H1 (cell line): ENCODE measurements at regions not wholly inside any gene's neighbourhood (a gene's known extent, or its start where the extent isn't known, plus 50 kb on each side); places are given as distances from the start of the nearest gene placed in this dataset.

Source experiments
- CTCF ChIA-PET: fragments of 300-600 bp; sonication (Branson Sonifier 250); formaldehyde crosslinking; loops from one replicate; lab custom pipeline; 2021; ENCODE audit not compliant: partially characterized antibody; lab: Charles Lee
- POLR2A ChIA-PET: fragments of 300-600 bp; sonication (Branson Sonifier 250); formaldehyde crosslinking; loops from one replicate; lab custom pipeline; 2021; ENCODE audit warnings: inconsistent platforms; ENCODE audit not compliant: partially characterized antibody; lab: Charles Lee
- DNase-seq, 2 experiments: peaks; one replicate each; pipeline versions ENCODE4 v3.0.0 to v3.0.0-alpha.2; 2010 to 2022; ENCODE audit warnings: low spot score in 2 of 2, low read depth in 1 of 2, mixed read lengths in 1 of 2
- FAIRE-seq: peaks from 2 replicates; lab custom pipeline; 2011; peaks lifted over from hg19 to GRCh38; lab: Jason Lieb, UNC
- H2AFZ ChIP-seq: 2 replicates; pipeline ENCODE4 v1.8.1; 2012; ENCODE audit warnings: low read length, inconsistent platforms
- H2AK5ac ChIP-seq: 2 replicates; pipeline ENCODE4 v1.6.1; 2013; ENCODE audit warnings: low read depth, low read length
- H2BK120ac ChIP-seq: replicated peaks from 2 replicates; pipeline ENCODE3; 2013; ENCODE audit warnings: low read depth, low read length, inconsistent platforms
- H2BK12ac ChIP-seq: 2 replicates; pipeline ENCODE4 v1.6.1; 2013; ENCODE audit warnings: low read depth, low read length
- H2BK15ac ChIP-seq: 2 replicates; pipeline ENCODE4 v1.6.1; 2013; ENCODE audit warnings: low read length
- H2BK20ac ChIP-seq: 2 replicates; pipeline ENCODE4 v1.6.1; 2013; ENCODE audit warnings: low read length
- H2BK5ac ChIP-seq: 2 replicates; pipeline ENCODE4 v1.6.1; 2013; ENCODE audit warnings: low read depth, low read length
- H3K14ac ChIP-seq: 2 replicates; pipeline ENCODE4 v1.6.1; 2013; ENCODE audit warnings: inconsistent platforms; ENCODE audit not compliant: insufficient read length
- H3K18ac ChIP-seq: 2 replicates; pipeline ENCODE4 v1.6.1; 2013; ENCODE audit warnings: low read length; ENCODE audit errors: extremely low read depth
- H3K23ac ChIP-seq: 2 replicates; pipeline ENCODE4 v1.6.1; 2013; ENCODE audit warnings: inconsistent platforms; ENCODE audit not compliant: insufficient read length
- H3K23me2 ChIP-seq: 2 replicates; pipeline ENCODE4 v1.6.1; 2013; ENCODE audit warnings: low read depth, low read length
- H3K27ac ChIP-seq: 2 replicates; pipeline ENCODE4 v1.6.1; 2011; ENCODE audit warnings: low read depth, low read length, inconsistent platforms
- H3K27me3 ChIP-seq, 4 experiments: replicated peaks in 1 of 4; 1 replicate in 1 of 4; 2 replicates in 3 of 4; pipeline versions ENCODE4 v1.6.1 to v1.8.1; 2011 to 2013; ENCODE audit warnings: low read length in 3 of 4, mild to moderate bottlenecking in 3 of 4, inconsistent platforms in 2 of 4, mixed read lengths in 2 of 4, moderate library complexity in 1 of 4; ENCODE audit not compliant: control insufficient read depth in 3 of 4, insufficient read depth in 3 of 4; ENCODE audit errors: extremely low read depth in 1 of 4
- H3K36me3 ChIP-seq, 4 experiments: 2 replicates each; pipeline versions ENCODE4 v1.6.1 to v1.8.1; 2011 to 2013; ENCODE audit warnings: mild to moderate bottlenecking in 4 of 4, low read length in 3 of 4, moderate library complexity in 2 of 4, control low read depth in 1 of 4, inconsistent platforms in 1 of 4; ENCODE audit not compliant: insufficient read depth in 4 of 4, control insufficient read depth in 2 of 4
- H3K4ac ChIP-seq: replicated peaks from 2 replicates; pipeline ENCODE3; 2013; ENCODE audit warnings: low read length, low read depth, mixed read lengths, inconsistent platforms; ENCODE audit not compliant: insufficient read length
- H3K4me1 ChIP-seq, 4 experiments: replicated peaks in 1 of 4; 1 replicate in 1 of 4; 2 replicates in 3 of 4; pipeline versions ENCODE4 v1.6.1 to v1.8.1; 2011 to 2013; ENCODE audit warnings: low read length in 3 of 4, inconsistent platforms in 2 of 4, mixed read lengths in 1 of 4; ENCODE audit not compliant: insufficient read depth in 4 of 4, control insufficient read depth in 3 of 4
- H3K4me2 ChIP-seq, 2 experiments: 2 replicates each; pipeline versions ENCODE4 v1.6.1 to v1.8.1; 2011 to 2013; ENCODE audit warnings: low read depth in 2 of 2, low read length in 2 of 2, control low read depth in 1 of 2, inconsistent platforms in 1 of 2, mild to moderate bottlenecking in 1 of 2; ENCODE audit not compliant: insufficient read depth in 1 of 2
- H3K4me3 ChIP-seq, 4 experiments: fragments of 200-600, 300-600 bp in 1 of 4; sonication (generic), shearing (Covaris generic), sonication (Bioruptor Twin) in 1 of 4; 2 replicates each; pipeline versions ENCODE4 v1.5.1 to v1.8.1; 2011 to 2016; ENCODE audit warnings: low read length in 4 of 4, low read depth in 3 of 4, control low read depth in 2 of 4, inconsistent platforms in 2 of 4, mild to moderate bottlenecking in 2 of 4, mixed read lengths in 1 of 4, moderate library complexity in 1 of 4; ENCODE audit not compliant: insufficient read depth in 2 of 4; ENCODE audit errors: extremely low read depth in 1 of 4
- H3K56ac ChIP-seq: replicated peaks from 2 replicates; pipeline ENCODE3; 2013; ENCODE audit warnings: low read depth, mild to moderate bottlenecking, mixed read lengths, low read length, inconsistent platforms; ENCODE audit not compliant: insufficient read length
- H3K79me1 ChIP-seq: 2 replicates; pipeline ENCODE4 v1.6.1; 2013; ENCODE audit warnings: low read depth, low read length, control low read depth
- H3K79me2 ChIP-seq, 2 experiments: 2 replicates each; pipeline versions ENCODE4 v1.6.1 to v1.8.1; 2012 to 2013; ENCODE audit warnings: low read length in 2 of 2, mild to moderate bottlenecking in 2 of 2, inconsistent platforms in 1 of 2; ENCODE audit not compliant: insufficient read depth in 2 of 2, control insufficient read depth in 1 of 2
- H3K9ac ChIP-seq, 4 experiments: replicated peaks in 1 of 4; 1 replicate in 1 of 4; 2 replicates in 3 of 4; pipeline versions ENCODE4 v1.6.1 to v1.8.1; 2011 to 2013; ENCODE audit warnings: low read depth in 3 of 4, low read length in 3 of 4, control low read depth in 2 of 4, mild to moderate bottlenecking in 2 of 4, moderate library complexity in 2 of 4, inconsistent platforms in 1 of 4; ENCODE audit errors: extremely low read depth in 1 of 4
- H3K9me3 ChIP-seq, 2 experiments: 2 replicates each; pipeline versions ENCODE4 v1.6.1 to v1.8.1; 2012 to 2013; ENCODE audit warnings: mild to moderate bottlenecking in 2 of 2, moderate library complexity in 2 of 2, control low read depth in 1 of 2, inconsistent platforms in 1 of 2, low read depth in 1 of 2, low read length in 1 of 2, mixed read lengths in 1 of 2; ENCODE audit not compliant: insufficient read depth in 2 of 2
- H4K20me1 ChIP-seq, 2 experiments: replicated peaks in 1 of 2; 2 replicates each; pipeline versions ENCODE3 to v1.8.1; 2011 to 2013; ENCODE audit warnings: inconsistent platforms in 2 of 2, low read length in 2 of 2, mild to moderate bottlenecking in 1 of 2; ENCODE audit not compliant: insufficient read depth in 2 of 2, control insufficient read depth in 1 of 2
- H4K5ac ChIP-seq: 2 replicates; pipeline ENCODE4 v1.6.1; 2013; ENCODE audit warnings: low read length, low read depth, mixed read lengths, inconsistent platforms; ENCODE audit not compliant: insufficient read length
- H4K8ac ChIP-seq: 2 replicates; pipeline ENCODE4 v1.8.0; 2013; ENCODE audit warnings: mild to moderate bottlenecking, moderate library complexity, low read length, inconsistent platforms; ENCODE audit not compliant: insufficient read depth; ENCODE audit errors: extremely low read depth
- H4K91ac ChIP-seq: replicated peaks from 2 replicates; pipeline ENCODE3; 2013; ENCODE audit warnings: low read length, mixed read lengths, inconsistent platforms; ENCODE audit not compliant: insufficient read length
- ASH2L ChIP-seq: fragments of 200-600, 300-600 bp; sonication (generic); IDR thresholded peaks from one replicate; pipeline ENCODE4 v1.7.1; 2017; ENCODE audit warnings: low read length
- BRCA1 ChIP-seq: IDR thresholded peaks from 2 replicates; pipeline ENCODE4 v1.6.1; 2012; ENCODE audit warnings: low read depth, low read length, improper control_type of control experiment
- KDM4A ChIP-seq: IDR thresholded peaks from one replicate; pipeline ENCODE4 v1.7.1; 2012; ENCODE audit warnings: low read depth, mild to moderate bottlenecking, moderate library complexity, low read length, inconsistent platforms; ENCODE audit not compliant: severe bottlenecking
- RAD21 ChIP-seq, 2 experiments: IDR thresholded peaks in 1 of 2; conservative IDR thresholded peaks in 1 of 2; 2 replicates each; pipeline ENCODE4 v1.6.1; 2011; ENCODE audit warnings: low read depth in 2 of 2, low read length in 2 of 2, improper control_type of control experiment in 1 of 2, inconsistent platforms in 1 of 2, mild to moderate bottlenecking in 1 of 2, moderate library complexity in 1 of 2
- RNF2 ChIP-seq: fragments of 200-900, 300-1000 bp; sonication (generic); IDR thresholded peaks from 2 replicates; pipeline ENCODE4 v1.7.1; 2016; ENCODE audit warnings: borderline replicate concordance, low read depth, mild to moderate bottlenecking, antibody characterized with exemption, low read length; ENCODE audit not compliant: poor library complexity, severe bottlenecking; ENCODE audit errors: missing control alignments
- TCF12 ChIP-seq: IDR thresholded peaks from 2 replicates; pipeline ENCODE4 v1.6.1; 2011; ENCODE audit warnings: low read depth, mild to moderate bottlenecking, low read length
- YY1 ChIP-seq: IDR thresholded peaks from 2 replicates; pipeline ENCODE4 v1.6.1; 2011; ENCODE audit warnings: low read depth, mild to moderate bottlenecking, low read length
- WGBS, 2 experiments: shearing (Covaris generic) in 1 of 2; methylation state at CpG; one replicate each; pipeline versions ENCODE4 v1.1.6 to v1.1.7; 2013 to 2015; ENCODE audit warnings: low lambda C conversion rate in 2 of 2, mixed read lengths in 2 of 2, inconsistent platforms in 1 of 2, low coverage in 1 of 2, missing lambda C conversion rate in 1 of 2; ENCODE audit not compliant: insufficient replicate concordance in 2 of 2, insufficient coverage in 1 of 2, insufficient read length in 1 of 2; ENCODE audit errors: extremely low coverage in 1 of 2, missing lambda C conversion rate in 1 of 2; 5-methylcytosine and 5-hydroxymethylcytosine counted together
- TF ChIP-seq, protein P1 (sequence below): IDR thresholded peaks from 2 replicates; pipeline ENCODE4 v1.6.1; 2012; ENCODE audit warnings: inconsistent platforms
- TF ChIP-seq, protein P2 (sequence below): IDR thresholded peaks from 2 replicates; pipeline ENCODE4 v1.6.1; 2012; ENCODE audit warnings: inconsistent platforms

DNA sequence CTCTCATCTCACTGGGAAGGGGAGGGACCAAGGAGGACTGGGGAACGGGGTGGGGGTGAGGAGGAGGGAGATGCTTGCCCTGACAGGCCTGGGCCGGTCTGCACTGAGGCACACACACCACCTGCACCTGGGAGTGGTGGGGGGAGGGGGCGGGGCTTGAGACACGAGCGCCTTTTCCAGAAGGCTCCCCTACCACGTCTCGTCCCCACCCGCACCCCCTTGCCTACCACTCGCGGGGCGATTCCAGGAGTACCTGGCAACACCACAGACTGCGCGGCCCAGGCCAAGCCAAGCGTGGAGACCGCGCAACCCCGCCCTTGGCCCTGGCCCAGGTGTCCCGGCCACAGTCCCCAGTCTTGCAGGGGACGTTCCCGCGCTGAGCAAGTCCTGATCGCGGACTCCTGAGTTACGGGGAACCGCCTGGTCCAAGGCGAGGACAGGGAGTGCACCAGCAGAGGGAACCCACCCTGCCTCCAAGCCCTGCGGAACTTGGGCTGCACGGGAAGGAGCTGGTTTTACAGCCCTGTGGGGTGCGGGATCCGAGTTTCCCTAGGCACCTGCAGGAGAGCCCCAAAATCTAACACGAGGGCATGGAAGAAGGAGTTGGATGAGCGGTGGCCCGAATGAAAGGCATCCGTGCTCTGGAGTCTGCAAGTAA, 68.1 kb upstream of the SH3GL3 start:
- Histone ChIP-seq H2AK5ac (no peak overlapping the region), H3K79me2 (no peaks in the 10 kb centered on the region), H2AFZ (peak overlapping the region; percentile 82), H3K36me3 (no peaks in the 10 kb centered on the region), H3K23me2 (no peaks in the 10 kb centered on the region; the same call in 1 of the 2 replicates), H3K79me1 (no peaks in the 10 kb centered on the region), H3K9ac (no peak overlapping the region; a peak in 1 of 7 replicates), H3K4me1 (peaks cover 3 to 12% (median 10%) of the 10 kb centered on the region in 4 experiments), H2BK12ac (peak overlapping the region; percentile 89; the same call in 1 of the 2 replicates), H3K14ac (no peak overlapping the region), H2BK120ac (no peak overlapping the region), H2BK20ac (peak overlapping the region; percentile 64; the same call in 1 of the 2 replicates), H4K5ac (peak overlapping the region; percentile 16), H4K8ac (peak overlapping the region; percentile 63), H3K18ac (peak overlapping the region; percentile 91; the same call in 1 of the 2 replicates), H3K23ac (no peak overlapping the region), H3K4me3 (peak overlapping the region; percentile 26 to 57 (median 44)), H3K27me3 (peaks cover 0 to 25% (median 18%) of the 10 kb centered on the region in 4 experiments; a peak in 6 of 7 replicates), H2BK5ac (peak overlapping the region; percentile 63; the same call in 1 of the 2 replicates), H3K9me3 (no peaks in the 10 kb centered on the region), H3K56ac (peak overlapping the region; percentile 17), H2BK15ac (peak overlapping the region; percentile 46; the same call in 1 of the 2 replicates), H3K27ac (no peak overlapping the region), H4K20me1 (no peaks in the 10 kb centered on the region), H3K4ac (no peak overlapping the region), H3K4me2 (peak overlapping the region; percentile 64 to 78), H4K91ac (peak overlapping the region; percentile 67)
- WGBS, 2 experiments, result 20% methylated on average over 22 of the region's 34 CpGs; no CpG with 5 or more reads in 1 of the 2 experiments
- ChIA-PET CTCF (interaction anchor here (0.9 to 3.5 kb wide), 4 partner anchors 17 to 131 kb away, joined by 3 to 18 read pairs (median 4); partner anchors contain the start of gene BNC1), POLR2A (interaction anchor here (1.0 to 1.1 kb wide), 2 partner anchors 13 to 171 kb away, joined by 3 read pairs; no protein-coding TSS in a partner anchor)
- FAIRE-seq, result no peak
- peak in 1 of 2 experiments; percentile 78 for DNase-seq
- TF ChIP-seq ASH2L, result peak; percentile 65
- TF ChIP-seq BRCA1, result no peak
- peak in 1 of 2 experiments; percentile 17; a peak in 1 of 4 replicates for TF ChIP-seq RAD21 (IDR thresholded peaks at IDR 0.05 in 1 of 2, conservative IDR thresholded peaks at IDR 0.05 in 1 of 2; ENCODE audit: low read depth in 2 of 2, low read length in 2 of 2)
- TF ChIP-seq, protein P1, sequence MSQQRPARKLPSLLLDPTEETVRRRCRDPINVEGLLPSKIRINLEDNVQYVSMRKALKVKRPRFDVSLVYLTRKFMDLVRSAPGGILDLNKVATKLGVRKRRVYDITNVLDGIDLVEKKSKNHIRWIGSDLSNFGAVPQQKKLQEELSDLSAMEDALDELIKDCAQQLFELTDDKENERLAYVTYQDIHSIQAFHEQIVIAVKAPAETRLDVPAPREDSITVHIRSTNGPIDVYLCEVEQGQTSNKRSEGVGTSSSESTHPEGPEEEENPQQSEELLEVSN, result peak; percentile 91
- peak; percentile 74 for TF ChIP-seq KDM4A
- TF ChIP-seq, protein P2, sequence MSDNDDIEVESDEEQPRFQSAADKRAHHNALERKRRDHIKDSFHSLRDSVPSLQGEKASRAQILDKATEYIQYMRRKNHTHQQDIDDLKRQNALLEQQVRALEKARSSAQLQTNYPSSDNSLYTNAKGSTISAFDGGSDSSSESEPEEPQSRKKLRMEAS, result peak; percentile 70
- TF ChIP-seq RNF2, result no peak
- no peak for TF ChIP-seq YY1
- 0 out of 2 replicates have a peak, but pooled peaks have one; percentile 42 for TF ChIP-seq TCF12
